Parathyroid adenoma (tissue), 2 donors: ENCODE measurements at regions not wholly inside any gene's neighbourhood (a gene's known extent, or its start where the extent isn't known, plus 50 kb on each side); places are given as distances from the start of the nearest gene placed in this dataset.

ENCODE experiments used
- H2AFZ ChIP-seq: fragments of 300-600 bp; sonication (generic); one replicate; pipeline ENCODE4 v1.7.0; 2017; ENCODE audit warnings: antibody characterized with exemption, mild to moderate bottlenecking
- H3K27ac ChIP-seq: fragments of 300-600 bp; sonication (generic); one replicate; pipeline ENCODE4 v1.7.0; 2017
- H3K27me3 ChIP-seq: fragments of 300-600 bp; sonication (generic); one replicate; pipeline ENCODE4 v1.7.0; 2017; ENCODE audit warnings: low read length; ENCODE audit not compliant: control insufficient read depth, insufficient read depth
- H3K36me3 ChIP-seq: fragments of 300-600 bp; sonication (generic); one replicate; pipeline ENCODE4 v1.7.0; 2017; ENCODE audit warnings: low read length; ENCODE audit not compliant: control insufficient read depth, insufficient read depth
- H3K4me1 ChIP-seq: fragments of 300-600 bp; sonication (generic); one replicate; pipeline ENCODE4 v1.7.0; 2017; ENCODE audit warnings: control low read depth
- H3K4me2 ChIP-seq: fragments of 300-600 bp; sonication (generic); one replicate; pipeline ENCODE4 v1.7.0; 2017; ENCODE audit warnings: low read length
- H3K4me3 ChIP-seq: fragments of 300-600 bp; sonication (generic); one replicate; pipeline ENCODE4 v1.7.0; 2017; ENCODE audit warnings: low read depth, low read length
- H3K79me2 ChIP-seq: fragments of 300-600 bp; sonication (generic); one replicate; pipeline ENCODE4 v1.7.0; 2017; ENCODE audit warnings: control low read depth
- H3K9ac ChIP-seq: fragments of 300-600 bp; sonication (generic); one replicate; pipeline ENCODE4 v1.7.0; 2017; ENCODE audit warnings: mild to moderate bottlenecking
- H3K9me3 ChIP-seq: fragments of 300-600 bp; sonication (generic); one replicate; pipeline ENCODE4 v1.7.0; 2017; ENCODE audit warnings: low read length; ENCODE audit not compliant: control insufficient read depth
- CTCF ChIP-seq: fragments of 300-600 bp; sonication (generic); IDR thresholded peaks from one replicate; pipeline ENCODE4 v1.7.0; 2017; ENCODE audit warnings: antibody characterized with exemption, mild to moderate bottlenecking
- donor health status: primary hyperparathyroidism.

- Histone ChIP-seq H3K27ac (no peak overlapping the region), H3K9ac (no peak overlapping the region), H3K9me3 (no peaks in the 10 kb centered on the region), H3K36me3 (no peaks in the 10 kb centered on the region), H3K27me3 (peaks cover 3% of the 10 kb centered on the region), H3K4me1 (no peaks in the 10 kb centered on the region), H3K4me2 (no peak overlapping the region), H3K79me2 (no peaks in the 10 kb centered on the region), H3K4me3 (no peak overlapping the region), H2AFZ (no peak overlapping the region)
- no peak for TF ChIP-seq CTCF
These were observed 270.3 kb upstream of the SALL3 start for GRCh38 chr18:78709261-78709809.

DNA sequence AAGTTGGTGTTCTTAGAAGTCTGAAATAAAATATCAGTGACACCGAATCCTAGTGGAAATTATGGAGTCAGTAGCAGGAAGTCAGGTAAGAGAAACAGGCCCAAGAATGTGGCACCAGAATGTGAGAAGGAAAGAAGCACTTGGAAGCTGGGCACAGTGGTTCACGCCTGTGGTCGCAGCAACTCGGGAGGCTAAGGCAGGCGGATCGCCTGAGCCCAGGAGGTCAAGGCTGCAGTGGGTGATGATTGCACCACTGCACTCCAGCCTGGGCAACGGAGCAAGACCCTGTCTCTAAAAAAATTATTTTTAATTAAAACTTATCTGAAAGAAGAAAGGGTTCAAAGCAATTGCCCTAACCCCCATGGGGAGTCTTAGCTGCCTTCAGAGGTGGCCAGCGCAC, 268.3 kb upstream of the SALL3 start:
- Histone ChIP-seq H3K36me3 (no peaks in the 10 kb centered on the region), H2AFZ (no peak overlapping the region), H3K9me3 (no peaks in the 10 kb centered on the region), H3K4me2 (no peak overlapping the region), H3K4me1 (no peaks in the 10 kb centered on the region), H3K9ac (no peak overlapping the region), H3K4me3 (no peak overlapping the region), H3K27me3 (peaks cover 3% of the 10 kb centered on the region), H3K27ac (no peak overlapping the region), H3K79me2 (no peaks in the 10 kb centered on the region)
- TF ChIP-seq CTCF, result no peak

DNA sequence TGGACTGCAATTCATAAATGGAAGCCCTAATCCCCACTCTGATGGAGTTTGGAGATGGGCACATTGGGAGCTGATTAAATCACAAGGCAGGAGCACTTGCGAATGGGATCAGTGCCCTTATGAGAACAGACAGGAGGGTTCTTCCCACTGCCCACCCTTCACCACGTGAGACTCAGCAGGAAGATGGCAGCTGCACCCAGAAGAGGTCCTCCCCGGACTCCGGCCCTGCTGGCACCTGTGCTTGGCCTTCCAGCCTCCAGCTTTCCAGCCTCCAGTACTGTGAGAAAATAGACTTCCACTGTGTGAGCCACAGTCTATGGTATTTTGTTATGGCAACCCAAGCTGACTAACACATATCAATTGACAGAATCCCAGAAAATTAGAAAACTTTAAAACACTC, 267.6 kb upstream of the SALL3 start:
- Histone ChIP-seq H3K4me3 (no peak overlapping the region), H3K9ac (no peak overlapping the region), H3K9me3 (no peaks in the 10 kb centered on the region), H3K4me2 (no peak overlapping the region), H3K27ac (no peak overlapping the region), H3K4me1 (no peaks in the 10 kb centered on the region), H2AFZ (no peak overlapping the region), H3K36me3 (no peaks in the 10 kb centered on the region), H3K27me3 (peaks cover 3% of the 10 kb centered on the region), H3K79me2 (no peaks in the 10 kb centered on the region)
- TF ChIP-seq CTCF, result no peak

DNA sequence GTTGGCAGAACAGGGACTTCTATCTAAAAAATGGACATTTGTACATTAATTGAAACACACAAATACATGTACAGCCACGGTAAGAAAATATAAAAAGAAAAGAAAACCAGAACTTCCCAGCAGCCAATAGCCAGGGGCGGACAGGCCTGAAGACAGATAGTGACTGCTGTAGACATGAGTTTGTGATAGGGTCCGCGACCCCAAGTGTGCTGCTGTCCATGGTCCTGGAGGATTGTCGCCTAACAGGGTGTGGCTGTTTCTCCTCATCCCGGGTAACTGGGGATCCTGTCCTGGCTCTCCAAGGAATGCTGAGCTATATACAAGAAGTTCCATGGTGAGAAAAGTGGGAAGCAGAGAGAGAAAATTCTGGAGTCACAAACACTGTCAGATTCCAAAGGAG, 266.5 kb upstream of the SALL3 start:
- H3K4me2 ChIP-seq, result no peak overlapping the region
- H3K9ac ChIP-seq, result no peak overlapping the region
- no peak overlapping the region for H3K27ac ChIP-seq
- H2AFZ ChIP-seq, result no peak overlapping the region
- H3K4me1 ChIP-seq, result no peaks in the 10 kb centered on the region
- H3K9me3 ChIP-seq, result no peaks in the 10 kb centered on the region
- H3K27me3 ChIP-seq, result peaks cover 3% of the 10 kb centered on the region
- no peaks in the 10 kb centered on the region for H3K36me3 ChIP-seq
- H3K79me2 ChIP-seq, result no peaks in the 10 kb centered on the region
- TF ChIP-seq CTCF, result no peak
- no peak overlapping the region for H3K4me3 ChIP-seq

- H3K27ac ChIP-seq, result no peak overlapping the region
- H3K27me3 ChIP-seq, result peaks cover 3% of the 10 kb centered on the region
- H3K9ac ChIP-seq, result no peak overlapping the region
- H3K79me2 ChIP-seq, result no peaks in the 10 kb centered on the region
- no peak overlapping the region for H2AFZ ChIP-seq
- TF ChIP-seq CTCF, result no peak
- no peaks in the 10 kb centered on the region for H3K36me3 ChIP-seq
- no peaks in the 10 kb centered on the region for H3K4me1 ChIP-seq
- no peaks in the 10 kb centered on the region for H3K9me3 ChIP-seq
- H3K4me2 ChIP-seq, result no peak overlapping the region
- H3K4me3 ChIP-seq, result no peak overlapping the region
These were observed 265.9 kb upstream of the SALL3 start for GRCh38 chr18:78713726-78714125.
